Nephron (organoid): ENCODE measurements at regions not wholly inside any gene's neighbourhood (a gene's known extent, or its start where the extent isn't known, plus 50 kb on each side); places are given as distances from the start of the nearest gene placed in this dataset.

Experiments used
- H3K27ac Mint-ChIP-seq, 3 experiments: 2 replicates each; pipeline ENCODE4 v1.8.0; 2020; ENCODE audit warnings: mixed read lengths in 3 of 3, mild to moderate bottlenecking in 2 of 3, moderate library complexity in 1 of 3
- H3K27me3 Mint-ChIP-seq: 2 replicates; pipeline ENCODE4 v1.8.0; 2021; ENCODE audit warnings: low read depth, mild to moderate bottlenecking, moderate library complexity, mixed read lengths
- H3K36me3 Mint-ChIP-seq: 2 replicates; pipeline ENCODE4 v1.8.0; 2020; ENCODE audit warnings: low read depth, mixed read lengths
- H3K4me1 Mint-ChIP-seq: 2 replicates; pipeline ENCODE4 v1.8.0; 2020; ENCODE audit warnings: mixed read lengths
- H3K4me3 Mint-ChIP-seq, 3 experiments: 2 replicates each; pipeline ENCODE4 v1.8.0; 2020; ENCODE audit warnings: mild to moderate bottlenecking in 3 of 3, mixed read lengths in 3 of 3, moderate library complexity in 2 of 3
- H3K9me3 Mint-ChIP-seq: 2 replicates; pipeline ENCODE4 v1.8.0; 2020; ENCODE audit warnings: mixed read lengths
- CTCF ChIP-seq, 3 experiments: fragments of 200-600 bp; sonication (generic); IDR thresholded peaks; one replicate each; pipeline ENCODE4 v1.5.0; 2021; ENCODE audit warnings: antibody characterized with exemption in 3 of 3; ENCODE audit not compliant: unreplicated experiment in 3 of 3

DNA sequence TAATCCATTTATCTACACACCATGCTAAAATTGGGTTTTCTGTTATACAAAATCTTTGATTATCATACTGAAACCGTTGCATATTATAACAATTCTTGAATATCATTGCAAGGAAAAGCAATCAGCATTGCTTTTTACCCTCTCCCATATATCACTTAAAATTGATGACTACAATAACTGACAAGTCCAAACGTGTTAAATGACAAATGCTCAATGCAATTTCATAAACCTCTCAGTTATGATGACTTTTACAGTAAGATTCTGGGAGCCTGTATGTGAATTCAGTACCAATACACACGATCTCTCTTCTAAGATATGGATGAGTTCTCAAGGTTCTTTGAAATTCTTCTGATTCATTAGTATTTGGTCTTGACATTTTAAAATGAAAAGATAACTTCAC, 368.5 kb upstream of the TRIB2 start:
- no peak for TF ChIP-seq CTCF (IDR thresholded peaks at IDR 0.05; ENCODE audit: unreplicated experiment in 3 of 3)
- Mint-ChIP-seq H3K27me3 (peaks cover 5% of the 10 kb centered on the region), H3K4me3 (no peak overlapping the region), H3K9me3 (peaks cover 7% of the 10 kb centered on the region), H3K27ac (no peak overlapping the region), H3K36me3 (no peaks in the 10 kb centered on the region), H3K4me1 (peaks cover 18% of the 10 kb centered on the region)

- Mint-ChIP-seq H3K36me3 (no peaks in the 10 kb centered on the region), H3K27me3 (peaks cover 5% of the 10 kb centered on the region), H3K27ac (peak overlapping the region in 1 of 3 experiments; percentile 35), H3K9me3 (peaks cover 4% of the 10 kb centered on the region), H3K4me1 (peaks cover 33% of the 10 kb centered on the region), H3K4me3 (no peak overlapping the region)
- TF ChIP-seq CTCF (IDR thresholded peaks at IDR 0.05; ENCODE audit: unreplicated experiment in 3 of 3): no peak
Measured at GRCh38 chr2:12350821-12351220, 365.9 kb upstream of the TRIB2 start.

DNA sequence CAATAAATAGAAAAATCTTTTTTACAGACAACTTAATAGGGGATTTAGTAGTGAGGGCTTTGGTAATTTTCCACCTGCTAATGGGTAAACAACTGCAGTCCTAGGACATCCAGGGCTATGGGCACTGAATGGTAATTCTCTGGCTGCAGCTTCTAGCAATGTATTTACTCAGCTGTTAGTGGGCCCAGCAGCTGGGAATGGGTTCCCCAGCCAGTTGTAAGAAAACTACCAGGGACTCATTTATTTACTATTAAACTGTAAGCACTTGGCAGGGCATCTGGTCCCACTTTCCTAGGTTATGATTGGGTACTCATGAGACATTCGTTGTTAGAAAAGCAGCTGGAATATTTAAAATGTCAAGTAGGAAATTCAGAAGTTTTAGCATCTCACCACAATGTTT, 363.8 kb upstream of the TRIB2 start:
- H3K4me3 Mint-ChIP-seq: no peak overlapping the region
- H3K9me3 Mint-ChIP-seq: peaks cover 11% of the 10 kb centered on the region
- no peak for TF ChIP-seq CTCF (IDR thresholded peaks at IDR 0.05; ENCODE audit: unreplicated experiment in 3 of 3)
- no peaks in the 10 kb centered on the region for H3K36me3 Mint-ChIP-seq
- peaks cover 5% of the 10 kb centered on the region for H3K27me3 Mint-ChIP-seq
- peaks cover 33% of the 10 kb centered on the region for H3K4me1 Mint-ChIP-seq
- peak overlapping the region in 1 of 3 experiments; percentile 0 for H3K27ac Mint-ChIP-seq

DNA sequence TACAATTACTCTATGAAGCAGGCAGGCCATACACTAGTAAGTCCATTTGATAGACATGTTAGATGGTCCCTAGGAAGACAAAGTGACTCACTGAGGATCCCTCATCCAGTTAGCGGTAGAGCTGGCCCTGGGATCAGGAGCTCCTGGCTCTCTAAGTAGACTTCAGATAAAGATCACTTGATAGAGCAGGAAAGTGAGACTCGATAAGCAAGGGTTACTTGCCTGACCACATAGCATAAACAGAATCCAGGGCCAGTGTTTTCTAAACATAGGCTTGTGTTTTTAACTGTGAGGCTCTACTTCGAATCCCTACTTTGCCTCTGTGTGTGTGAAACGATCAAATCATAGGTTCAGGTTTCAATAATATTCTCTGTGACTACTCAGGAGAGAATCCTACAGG, 355.2 kb upstream of the TRIB2 start:
- Mint-ChIP-seq H3K27ac (no peak overlapping the region), H3K4me1 (no peaks in the 10 kb centered on the region), H3K36me3 (no peaks in the 10 kb centered on the region), H3K4me3 (no peak overlapping the region), H3K9me3 (peaks cover 15% of the 10 kb centered on the region), H3K27me3 (peaks cover 4% of the 10 kb centered on the region)
- no peak for TF ChIP-seq CTCF (IDR thresholded peaks at IDR 0.05; ENCODE audit: unreplicated experiment in 3 of 3)

GRCh38 chr2:12363138-12363537, 353.6 kb upstream of the TRIB2 start:
- Mint-ChIP-seq H3K4me1 (peaks cover 3% of the 10 kb centered on the region), H3K36me3 (no peaks in the 10 kb centered on the region), H3K9me3 (peaks cover 19% of the 10 kb centered on the region), H3K27ac (no peak overlapping the region), H3K4me3 (no peak overlapping the region), H3K27me3 (peaks cover 4% of the 10 kb centered on the region)
- no peak for TF ChIP-seq CTCF (IDR thresholded peaks at IDR 0.05; ENCODE audit: unreplicated experiment in 3 of 3)

DNA sequence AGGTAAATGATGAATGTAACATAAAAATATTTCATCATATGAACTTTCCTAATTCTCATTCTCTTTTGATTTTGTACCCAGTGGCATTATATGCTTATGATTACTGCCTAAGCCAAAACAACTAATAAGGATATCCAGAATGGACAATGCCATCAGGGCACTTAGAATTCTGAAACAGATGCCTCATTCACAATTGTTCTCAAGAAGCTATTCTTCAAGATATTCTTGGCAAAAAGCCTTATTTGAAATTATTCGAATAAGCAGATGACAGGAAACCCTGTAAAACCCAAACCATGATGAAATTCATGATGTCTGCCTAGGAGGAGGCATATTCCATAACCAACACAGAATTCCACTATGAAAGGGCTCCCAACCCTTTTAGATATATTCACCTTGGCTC, 353.2 kb upstream of the TRIB2 start:
- Mint-ChIP-seq H3K4me1 (peaks cover 6% of the 10 kb centered on the region), H3K36me3 (no peaks in the 10 kb centered on the region), H3K27ac (no peak overlapping the region), H3K27me3 (peaks cover 4% of the 10 kb centered on the region), H3K4me3 (no peak overlapping the region), H3K9me3 (peaks cover 19% of the 10 kb centered on the region)
- no peak for TF ChIP-seq CTCF (IDR thresholded peaks at IDR 0.05; ENCODE audit: unreplicated experiment in 3 of 3)
